ENCODE measurements at regions not wholly inside any gene's neighbourhood (a gene's known extent, or its start where the extent isn't known, plus 50 kb on each side); places are given as distances from the start of the nearest gene placed in this dataset.

DNA sequence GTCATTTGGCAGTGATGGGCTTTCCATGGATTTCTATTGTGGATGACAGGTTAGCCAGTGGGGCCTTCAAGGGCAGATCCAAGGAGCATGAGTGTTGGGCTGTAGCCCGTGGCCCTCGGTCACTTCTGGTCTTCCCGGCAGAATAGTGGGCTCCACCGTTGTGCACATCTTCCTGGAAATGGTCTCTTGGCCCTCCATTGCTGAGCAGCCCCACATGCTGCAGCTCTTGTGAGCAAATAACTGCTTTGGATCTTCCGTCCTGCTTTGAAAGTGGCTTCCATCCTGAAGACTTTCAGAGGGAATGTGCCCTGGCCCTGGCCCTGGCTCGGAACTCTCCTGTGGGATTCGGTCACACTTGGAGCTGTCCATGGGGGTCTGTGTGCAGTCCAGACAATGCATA lies 102.8 kb downstream of the SNRPN start:
- WGBS, 4 donors = 85 to 93% (median 92%) methylated on average over 4 to 7 of the region's 7 CpGs
- Histone ChIP-seq H3K4me3 (no peak overlapping the region), H3K27ac (no peak overlapping the region), H3K27me3 (no peaks in the 10 kb centered on the region), H3K9me3 (replicated peaks in 1 of 3) (peaks cover 0 to 96% (median 9%) of the 10 kb centered on the region in 3 donors), H3K4me1 (replicated peaks in 1 of 2) (no peaks in the 10 kb centered on the region), H3K36me3 (replicated peaks in 1 of 2) (peaks cover 0 to 43% of the 10 kb centered on the region in 2 donors)
- peak in 2 of 7 donors; percentile 19 to 45 for DNase-seq
- intact Hi-C loops (cut with DNase I) = no loop called here
- TF ChIP-seq, protein P1, sequence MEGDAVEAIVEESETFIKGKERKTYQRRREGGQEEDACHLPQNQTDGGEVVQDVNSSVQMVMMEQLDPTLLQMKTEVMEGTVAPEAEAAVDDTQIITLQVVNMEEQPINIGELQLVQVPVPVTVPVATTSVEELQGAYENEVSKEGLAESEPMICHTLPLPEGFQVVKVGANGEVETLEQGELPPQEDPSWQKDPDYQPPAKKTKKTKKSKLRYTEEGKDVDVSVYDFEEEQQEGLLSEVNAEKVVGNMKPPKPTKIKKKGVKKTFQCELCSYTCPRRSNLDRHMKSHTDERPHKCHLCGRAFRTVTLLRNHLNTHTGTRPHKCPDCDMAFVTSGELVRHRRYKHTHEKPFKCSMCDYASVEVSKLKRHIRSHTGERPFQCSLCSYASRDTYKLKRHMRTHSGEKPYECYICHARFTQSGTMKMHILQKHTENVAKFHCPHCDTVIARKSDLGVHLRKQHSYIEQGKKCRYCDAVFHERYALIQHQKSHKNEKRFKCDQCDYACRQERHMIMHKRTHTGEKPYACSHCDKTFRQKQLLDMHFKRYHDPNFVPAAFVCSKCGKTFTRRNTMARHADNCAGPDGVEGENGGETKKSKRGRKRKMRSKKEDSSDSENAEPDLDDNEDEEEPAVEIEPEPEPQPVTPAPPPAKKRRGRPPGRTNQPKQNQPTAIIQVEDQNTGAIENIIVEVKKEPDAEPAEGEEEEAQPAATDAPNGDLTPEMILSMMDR (IDR thresholded peaks at IDR 0.05) = no peak
- no peak for TF ChIP-seq POLR2A (IDR thresholded peaks at IDR 0.05)

DNA sequence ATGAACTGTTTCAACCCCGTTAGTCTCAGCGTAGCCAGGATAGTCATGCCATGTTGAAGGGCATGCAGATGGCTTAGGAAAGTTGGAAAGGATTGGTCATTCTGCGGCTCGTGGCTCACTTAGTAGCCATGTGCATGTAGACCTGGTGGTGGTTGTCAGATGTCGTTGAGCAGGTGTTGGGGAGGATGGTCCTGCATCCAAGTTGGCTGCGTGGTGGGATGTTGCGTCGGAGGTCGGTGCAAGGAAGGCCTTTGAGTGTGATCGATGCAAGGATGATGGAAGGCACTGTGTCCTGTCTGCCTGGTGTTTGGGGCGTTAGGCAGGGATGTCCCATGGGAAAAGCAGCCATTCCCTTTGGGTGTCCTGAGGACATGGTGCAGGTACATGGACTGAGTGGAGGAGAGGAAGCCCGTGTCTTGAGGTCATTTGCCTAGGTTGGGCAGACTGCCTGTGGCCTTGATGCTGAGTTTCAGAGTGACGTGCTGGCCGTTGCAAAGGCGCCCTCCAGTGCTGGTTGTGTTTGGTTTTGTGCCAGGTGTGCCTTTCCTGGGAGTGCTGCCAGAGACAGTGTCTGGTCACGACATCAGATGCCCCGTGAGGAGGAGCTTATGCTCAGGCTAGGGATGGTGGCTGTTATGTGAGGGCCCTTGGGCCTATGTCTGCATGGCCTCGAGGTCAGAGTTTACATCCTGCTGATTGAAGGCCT lies 103.4 kb downstream of the SNRPN start:
- peaks cover 0 to 43% of the 10 kb centered on the region in 2 donors for H3K36me3 ChIP-seq (replicated peaks in 1 of 2)
- WGBS, 4 donors = 85 to 92% (median 88%) methylated on average over 14 to 18 of the region's 18 CpGs
- peak in 3 of 7 donors; percentile 12 to 48 (median 21) for DNase-seq

DNA sequence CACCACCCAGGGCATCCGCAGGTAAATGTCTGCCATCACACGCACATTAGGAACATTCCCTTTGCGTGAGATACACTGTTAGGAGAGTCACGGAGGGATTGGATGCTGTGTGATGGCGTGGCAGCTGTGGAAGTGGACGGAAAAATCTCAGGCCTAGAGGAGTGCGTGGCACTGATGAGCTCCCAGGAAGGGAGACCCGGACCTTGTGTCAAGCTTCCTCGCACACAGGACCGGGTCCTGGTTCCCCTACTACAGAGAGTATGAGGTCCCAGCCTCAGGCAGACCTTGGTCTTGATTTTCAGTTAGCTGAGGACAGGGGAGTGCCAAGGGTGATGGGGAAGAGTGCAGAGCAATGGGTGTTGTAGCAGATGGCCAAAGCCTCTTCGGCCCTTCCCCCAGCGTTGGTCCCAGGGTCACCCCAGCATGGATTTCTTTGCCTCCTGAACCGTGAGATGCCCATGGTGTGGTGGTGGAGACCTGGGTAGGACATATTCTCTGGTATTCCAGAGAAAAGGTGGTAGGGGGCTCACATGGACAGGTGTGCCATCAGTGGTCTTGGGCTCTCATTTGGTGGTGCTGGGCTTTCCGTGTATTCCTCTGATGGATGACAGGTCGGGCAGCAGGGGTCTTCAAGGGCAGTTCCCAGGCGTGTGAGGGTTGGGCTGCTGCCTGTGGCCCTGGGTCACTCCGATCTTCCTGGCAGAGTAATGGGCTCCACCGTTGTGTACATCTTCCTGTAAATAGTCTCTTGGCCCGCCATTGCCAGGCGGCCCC lies 105.1 kb downstream of the SNRPN start:
- H3K4me1 ChIP-seq (replicated peaks in 1 of 2) = no peaks in the 10 kb centered on the region
- H3K9me3 ChIP-seq (replicated peaks in 1 of 3) = peaks cover 0 to 98% (median 9%) of the 10 kb centered on the region in 3 donors
- peak in 3 of 7 donors; percentile 4 to 46 (median 18) for DNase-seq
- intact Hi-C loops (cut with DNase I) = no loop called here
- no peaks in the 10 kb centered on the region for H3K27me3 ChIP-seq
- no peak for TF ChIP-seq POLR2A (IDR thresholded peaks at IDR 0.05)
- TF ChIP-seq, protein P1 (IDR thresholded peaks at IDR 0.05) = no peak
- H3K27ac ChIP-seq = no peak overlapping the region
- H3K36me3 ChIP-seq (replicated peaks in 1 of 2) = peaks cover 0 to 55% of the 10 kb centered on the region in 2 donors
- 88 to 92% (median 90%) methylated on average over 13 to 20 of the region's 20 CpGs for WGBS, 4 donors
- no peak overlapping the region for H3K4me3 ChIP-seq

More for the DNA sequence above, 103.4 kb downstream of the SNRPN start:
- Histone ChIP-seq H3K4me1 (replicated peaks in 1 of 2) (no peaks in the 10 kb centered on the region), H3K27ac (no peak overlapping the region), H3K4me3 (no peak overlapping the region), H3K27me3 (no peaks in the 10 kb centered on the region), H3K9me3 (replicated peaks in 1 of 3) (peaks cover 0 to 96% (median 9%) of the 10 kb centered on the region in 3 donors)
- TF ChIP-seq POLR2A (IDR thresholded peaks at IDR 0.05) = no peak
- intact Hi-C loops (cut with DNase I) = no loop called here

DNA sequence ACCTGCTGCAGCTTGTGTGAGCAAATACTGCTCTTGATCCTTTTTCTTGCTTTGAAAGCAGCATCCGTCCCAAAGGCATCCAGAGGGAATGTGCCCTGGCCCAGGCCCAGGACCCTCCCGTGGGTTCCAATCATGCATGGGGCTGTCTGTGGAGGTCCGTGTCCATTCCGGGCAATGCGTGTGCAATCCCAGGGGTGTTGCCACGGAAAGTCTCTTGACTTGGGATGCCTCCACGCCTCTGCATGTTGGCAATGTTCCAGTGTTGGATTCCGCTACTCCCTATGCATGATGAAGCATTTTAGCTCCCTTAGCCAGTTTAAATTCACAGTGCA lies 105.7 kb downstream of the SNRPN start:
- Histone ChIP-seq H3K27ac (no peak overlapping the region), H3K36me3 (replicated peaks in 1 of 2) (peaks cover 0 to 56% of the 10 kb centered on the region in 2 donors), H3K4me3 (no peak overlapping the region), H3K9me3 (replicated peaks in 1 of 3) (peaks cover 0 to 98% (median 9%) of the 10 kb centered on the region in 3 donors), H3K4me1 (replicated peaks in 1 of 2) (no peaks in the 10 kb centered on the region), H3K27me3 (no peaks in the 10 kb centered on the region)
- intact Hi-C loops (cut with DNase I) = no loop called here
- WGBS, 4 donors = 84 to 97% (median 90%) methylated on average over 7 to 8 of the region's 8 CpGs
- peak in 3 of 7 donors; percentile 1 to 48 (median 23) for DNase-seq
- TF ChIP-seq, protein P1 (IDR thresholded peaks at IDR 0.05) = no peak
- TF ChIP-seq POLR2A (IDR thresholded peaks at IDR 0.05) = no peak
